Activated CD8-positive, alpha-beta memory T cell treated with anti-CD3 and anti-CD28 coated beads for 48 hours (primary cell): ENCODE measurements at regions not wholly inside any gene's neighbourhood (a gene's known extent, or its start where the extent isn't known, plus 50 kb on each side); places are given as distances from the start of the nearest gene placed in this dataset.

ENCODE experiments used
- DNase-seq, 3 experiments: peaks; one replicate each; pipeline ENCODE4 v3.0.0-alpha.2; 2020; ENCODE audit warnings: low read depth in 2 of 3, low spot score in 2 of 3

- no peak for DNase-seq
These were observed 288.5 kb downstream of the KBTBD8 start for GRCh38 chr3:67286586-67286985.

- no peak for DNase-seq
These were observed 290.5 kb downstream of the KBTBD8 start for GRCh38 chr3:67288466-67289106.

- DNase-seq = no peak
These were observed 291.5 kb downstream of the KBTBD8 start for GRCh38 chr3:67289626-67290025.

GRCh38 chr3:67290438-67290837 is 292.3 kb downstream of the KBTBD8 start:
- no peak for DNase-seq

DNA sequence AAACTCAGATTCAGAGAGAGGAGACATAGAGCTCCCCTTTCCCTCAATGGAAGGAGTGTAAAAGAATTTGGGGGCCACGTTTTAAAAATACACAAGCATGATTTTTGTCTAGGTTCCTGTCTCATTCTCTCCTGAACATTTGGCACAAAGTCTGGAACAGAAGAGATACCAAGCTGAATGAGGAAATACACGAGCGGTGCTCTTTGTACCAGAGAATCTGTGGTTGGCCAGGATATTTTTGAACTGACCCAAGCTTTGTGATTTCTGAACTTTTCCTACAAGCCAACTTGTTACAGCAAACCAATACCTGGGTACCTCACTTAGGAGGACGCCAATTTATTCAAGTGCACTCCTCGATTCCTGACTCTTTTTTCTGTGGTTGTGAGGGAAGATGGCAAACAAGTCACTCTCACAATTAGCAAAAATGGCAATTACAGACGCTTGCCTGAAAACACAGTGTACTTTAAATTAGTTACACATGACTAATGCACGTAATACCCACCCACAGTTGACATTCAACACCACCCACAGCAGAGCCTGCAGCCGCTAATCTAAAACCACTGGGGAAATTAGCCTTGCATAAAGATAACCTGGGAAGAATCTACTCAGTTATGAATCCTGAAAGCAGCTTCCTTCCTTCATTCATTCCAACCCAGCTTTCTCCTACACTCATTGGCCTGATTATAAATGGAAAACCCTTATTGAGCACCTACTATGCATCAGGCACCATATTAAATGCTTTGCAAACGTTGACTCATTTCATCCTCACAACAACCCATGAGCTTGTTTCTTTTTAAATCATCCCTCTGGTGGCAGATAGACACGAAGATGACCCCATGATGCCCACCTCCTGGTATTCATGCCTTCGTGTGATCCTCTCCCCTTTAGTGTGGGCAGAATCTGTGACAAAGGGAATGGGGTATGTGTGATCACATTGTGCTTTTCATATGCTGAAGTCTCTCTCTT is 293.5 kb downstream of the KBTBD8 start:
- no peak for DNase-seq

DNA sequence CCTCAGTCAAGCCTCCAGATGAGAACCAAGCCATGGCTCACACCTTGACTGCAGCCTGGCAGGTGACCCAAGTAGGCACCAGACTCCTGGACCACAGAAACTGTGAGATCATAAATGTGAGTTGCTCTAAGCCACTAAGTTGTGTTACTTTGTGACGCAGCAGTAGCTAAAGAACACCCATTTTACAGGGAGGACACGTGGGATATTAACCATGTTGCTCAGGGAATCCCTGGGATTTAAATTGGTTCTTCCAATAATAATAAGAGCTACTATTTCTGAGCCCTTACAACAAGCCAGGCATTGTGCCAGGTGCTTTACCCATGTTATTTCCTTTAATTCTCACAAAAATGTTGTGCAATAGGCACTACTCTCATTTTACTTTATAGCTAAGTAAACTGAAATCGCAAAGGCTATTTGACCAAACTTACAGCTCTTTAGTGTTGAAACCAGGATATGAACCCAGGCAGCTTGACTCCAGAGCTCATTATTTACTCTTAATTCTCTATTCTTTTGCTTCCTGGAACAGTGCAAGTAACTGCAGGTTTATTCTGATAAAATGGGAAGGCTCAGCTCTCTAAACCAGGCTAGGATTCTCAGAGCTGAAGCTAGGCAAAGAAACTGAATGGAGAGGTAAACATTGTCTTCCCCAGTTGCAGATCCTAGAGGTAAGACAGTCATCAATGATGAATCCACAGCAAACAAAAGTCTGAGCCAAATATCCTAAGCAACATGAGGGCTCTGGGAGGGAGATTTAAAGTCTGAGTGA is 294.4 kb downstream of the KBTBD8 start:
- DNase-seq = no peak

DNA sequence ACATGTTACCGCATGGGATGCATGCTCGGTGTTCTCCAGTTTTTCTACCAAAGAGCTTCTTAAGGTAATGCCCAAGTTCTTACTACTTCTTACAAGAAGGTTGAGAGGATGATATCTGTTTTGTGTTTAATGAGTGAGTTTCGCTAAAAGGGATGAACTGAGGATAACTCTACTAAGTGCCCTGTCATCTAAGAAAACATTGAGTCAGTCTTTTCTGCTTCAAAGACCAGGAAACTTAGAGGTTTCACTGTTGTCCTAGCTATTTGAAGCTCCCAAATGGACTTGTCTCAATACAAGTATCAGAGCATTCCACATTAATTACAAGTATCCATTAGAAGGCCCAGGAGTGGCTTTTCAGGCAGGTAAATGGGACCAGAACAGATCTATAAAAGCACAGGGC is 296.2 kb downstream of the KBTBD8 start:
- no peak for DNase-seq

DNA sequence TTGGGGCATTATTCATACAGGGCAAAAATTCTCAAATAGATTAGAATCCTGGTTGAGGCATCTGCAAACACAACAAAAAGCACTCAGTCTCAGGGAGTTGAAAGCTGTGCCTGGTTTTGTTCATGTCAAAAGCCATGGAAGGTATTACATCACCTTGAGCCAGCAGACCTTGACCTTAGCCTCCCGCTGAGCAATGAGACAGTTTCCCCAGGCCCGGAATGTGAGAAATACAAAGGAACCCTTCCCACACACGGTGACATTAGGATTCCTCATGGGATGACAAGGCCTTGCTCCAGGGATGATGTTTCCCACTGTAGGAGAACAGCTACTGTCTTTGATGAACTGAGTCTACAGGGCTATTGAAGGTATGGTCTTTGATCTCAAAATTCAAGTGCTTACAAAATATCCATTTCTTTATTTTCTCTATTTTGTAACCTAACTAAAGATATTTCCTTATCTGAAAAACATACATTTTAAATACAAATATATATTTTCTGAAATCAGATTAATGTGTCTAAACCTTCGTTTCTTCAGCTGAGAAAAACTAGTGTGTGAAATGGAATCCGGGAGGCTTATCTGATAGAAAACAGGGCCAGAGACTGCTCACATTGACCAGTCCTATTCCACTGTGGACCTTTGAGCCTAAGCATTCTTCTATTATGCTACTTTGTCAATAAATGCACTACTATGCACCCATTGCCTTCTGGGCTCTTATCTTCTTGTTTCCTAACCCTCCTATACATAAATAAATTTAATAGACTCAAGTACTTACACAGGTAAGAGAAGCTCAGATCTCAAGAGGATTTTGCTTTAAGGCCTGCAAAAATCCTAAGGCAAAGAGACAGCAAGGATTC is 298.2 kb downstream of the KBTBD8 start:
- DNase-seq = no peak

- no peak for DNase-seq
These were observed 299.8 kb downstream of the KBTBD8 start for GRCh38 chr3:67297715-67298475.

- DNase-seq = no peak
These were observed 303.4 kb downstream of the KBTBD8 start for GRCh38 chr3:67301556-67301955.

DNA sequence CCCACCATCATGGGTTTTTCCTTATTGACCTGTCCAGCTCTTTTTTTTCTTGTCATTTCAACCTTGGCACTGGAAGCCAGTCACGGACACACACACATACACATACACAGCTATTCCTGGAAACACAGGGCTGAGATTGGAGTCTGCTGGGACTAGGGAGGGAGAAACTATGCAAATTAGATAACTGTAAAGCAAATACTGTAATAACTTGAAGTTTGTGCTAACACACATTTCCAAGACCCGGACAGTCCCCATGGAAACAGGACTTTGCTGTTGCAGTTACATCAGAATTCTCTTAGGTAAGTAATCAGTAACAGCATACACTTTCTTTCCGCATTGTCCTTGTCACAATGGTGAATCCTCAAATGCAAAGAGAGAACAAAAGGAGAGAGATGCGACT is 304.4 kb downstream of the KBTBD8 start:
- no peak for DNase-seq

- DNase-seq = no peak
These were observed 307.1 kb downstream of the KBTBD8 start for GRCh38 chr3:67305160-67305559.

DNA sequence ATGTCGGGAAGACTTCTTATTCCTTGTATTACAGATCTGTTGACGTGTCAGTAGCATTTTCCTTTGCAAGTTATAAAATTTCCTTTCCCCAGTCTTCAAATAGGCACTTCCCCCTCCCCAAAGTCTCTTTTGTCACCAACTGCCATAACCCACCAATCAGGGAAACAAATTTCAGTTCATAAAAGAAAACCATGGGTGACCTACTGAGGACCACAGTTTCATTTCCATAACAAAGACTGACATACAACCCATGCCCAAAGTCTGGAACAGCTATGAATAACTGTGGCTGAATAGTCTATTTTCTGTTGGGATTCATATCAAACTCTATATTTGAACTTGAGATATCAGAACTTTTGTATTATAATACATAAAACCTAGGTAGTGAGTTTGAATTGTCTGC is 307.8 kb downstream of the KBTBD8 start:
- DNase-seq = no peak

DNA sequence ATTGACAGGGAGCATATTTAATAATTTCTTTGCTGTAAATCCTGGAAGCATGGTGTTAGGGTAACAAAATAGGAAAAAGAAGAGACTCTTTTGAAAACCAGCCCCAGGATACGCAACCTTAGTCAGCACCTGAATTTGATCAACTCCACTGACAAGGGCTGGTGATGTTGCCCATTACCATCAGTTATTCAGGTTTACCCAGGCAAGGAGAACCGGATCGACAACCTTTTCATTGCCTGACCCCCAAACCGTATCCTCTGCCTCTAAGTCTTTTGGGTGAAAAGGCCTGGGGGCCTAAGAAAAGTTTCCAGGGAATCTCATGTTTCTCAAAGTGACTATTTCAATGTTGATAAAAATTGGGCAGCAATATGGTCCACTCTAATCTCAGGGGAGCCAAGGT is 313.3 kb downstream of the KBTBD8 start:
- DNase-seq = no peak

DNA sequence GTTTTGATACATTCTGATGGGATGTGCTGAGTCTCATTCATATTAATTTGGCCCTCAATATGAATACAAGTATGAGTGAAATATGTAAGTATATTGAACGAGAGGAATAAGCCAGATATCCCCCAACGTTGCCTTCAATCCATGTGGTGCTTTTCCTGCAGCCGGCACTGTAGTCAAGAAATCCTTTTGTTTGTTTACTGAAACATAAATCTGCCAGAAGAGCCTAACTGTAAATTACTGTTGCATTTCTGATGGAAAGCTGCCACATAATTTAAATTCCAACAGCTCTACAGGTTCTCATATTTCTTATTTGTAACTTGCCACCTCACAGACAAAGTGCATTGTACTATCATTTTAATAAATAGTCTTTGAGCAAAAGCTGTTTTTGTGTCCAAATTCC is 314.0 kb downstream of the KBTBD8 start:
- DNase-seq = no peak

GRCh38 chr3:67318162-67318561 is 320.1 kb downstream of the KBTBD8 start:
- no peak for DNase-seq

DNA sequence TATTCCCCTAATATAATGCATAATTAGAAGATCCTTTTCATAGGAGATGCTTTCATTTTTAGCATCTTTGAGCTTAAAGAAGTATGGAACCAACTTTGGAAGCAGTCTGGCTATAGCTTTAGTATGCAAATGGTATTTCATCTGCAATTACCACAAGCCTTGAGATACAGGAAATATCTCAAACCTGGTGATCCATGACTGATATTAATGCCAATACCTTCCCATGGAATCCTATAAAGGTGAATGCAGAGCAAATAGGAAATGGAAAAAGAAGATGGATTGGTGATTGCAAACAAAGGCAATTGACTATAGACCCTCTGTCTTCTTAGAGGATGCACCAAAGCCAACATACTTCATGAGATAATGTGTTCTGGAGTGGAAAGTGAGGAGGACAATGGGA is 326.4 kb downstream of the KBTBD8 start:
- DNase-seq = no peak
